ENCODE measurements at regions not wholly inside any gene's neighbourhood (a gene's known extent, or its start where the extent isn't known, plus 50 kb on each side); places are given as distances from the start of the nearest gene placed in this dataset.

DNA sequence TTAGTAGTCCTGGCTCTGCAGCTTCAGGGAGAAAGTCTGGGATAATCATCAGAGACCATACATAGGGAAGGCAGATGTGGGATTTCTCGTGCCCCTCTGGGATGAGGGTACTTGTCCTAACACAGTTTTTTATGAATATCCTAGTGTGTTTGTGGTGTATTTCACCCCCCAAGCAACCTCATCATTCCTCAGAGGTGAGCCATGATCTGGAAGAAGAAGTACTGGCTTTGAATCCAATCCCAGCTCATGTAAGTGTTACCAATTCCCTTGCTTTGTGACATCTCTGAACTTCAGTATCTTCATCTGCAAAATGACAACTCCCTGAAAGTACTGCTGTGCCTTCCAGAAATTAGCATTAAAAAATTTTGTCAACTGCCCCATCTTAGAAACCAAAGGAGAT lies 347.5 kb upstream of the ZMIZ1 start:
- no peak for TF ChIP-seq CTCF (IDR thresholded peaks at IDR 0.05; ENCODE audit: insufficient read depth, low read length, poor library complexity, severe bottlenecking)
- Histone ChIP-seq H3K4me3 (ENCODE audit: low read depth, low read length) (no peak overlapping the region), H3K36me3 (ENCODE audit: control insufficient read depth, insufficient read depth, low read length) (no peaks in the 10 kb centered on the region), H3K27me3 (ENCODE audit: control insufficient read depth, insufficient read depth, low read length) (peaks cover 5% of the 10 kb centered on the region)
- no peak for DNase-seq (ENCODE audit: low read depth)

DNA sequence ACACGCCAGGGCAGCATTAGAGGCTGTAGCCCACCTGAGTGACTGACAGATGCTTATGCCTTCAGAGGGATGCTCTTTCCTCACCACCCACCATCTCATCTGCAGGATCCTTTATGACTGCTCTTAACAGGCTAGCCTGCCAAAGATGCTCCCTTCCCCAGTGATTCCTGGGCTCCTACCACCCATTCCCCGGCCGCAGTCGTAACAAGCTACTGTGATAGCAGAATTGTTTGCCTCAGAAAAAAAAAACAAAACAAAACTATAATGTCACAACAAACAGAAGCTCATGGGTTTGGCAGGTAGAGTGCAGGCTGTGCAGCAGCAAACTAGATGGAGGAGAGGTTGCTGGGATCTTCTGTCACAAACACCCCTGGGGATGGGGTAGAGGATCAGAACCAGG lies 343.9 kb upstream of the ZMIZ1 start:
- DNase-seq (ENCODE audit: low read depth), result no peak
- Histone ChIP-seq H3K36me3 (ENCODE audit: control insufficient read depth, insufficient read depth, low read length) (no peaks in the 10 kb centered on the region), H3K27me3 (ENCODE audit: control insufficient read depth, insufficient read depth, low read length) (peaks cover 7% of the 10 kb centered on the region), H3K4me3 (ENCODE audit: low read depth, low read length) (no peak overlapping the region)
- no peak for TF ChIP-seq CTCF (IDR thresholded peaks at IDR 0.05; ENCODE audit: insufficient read depth, low read length, poor library complexity, severe bottlenecking)

DNA sequence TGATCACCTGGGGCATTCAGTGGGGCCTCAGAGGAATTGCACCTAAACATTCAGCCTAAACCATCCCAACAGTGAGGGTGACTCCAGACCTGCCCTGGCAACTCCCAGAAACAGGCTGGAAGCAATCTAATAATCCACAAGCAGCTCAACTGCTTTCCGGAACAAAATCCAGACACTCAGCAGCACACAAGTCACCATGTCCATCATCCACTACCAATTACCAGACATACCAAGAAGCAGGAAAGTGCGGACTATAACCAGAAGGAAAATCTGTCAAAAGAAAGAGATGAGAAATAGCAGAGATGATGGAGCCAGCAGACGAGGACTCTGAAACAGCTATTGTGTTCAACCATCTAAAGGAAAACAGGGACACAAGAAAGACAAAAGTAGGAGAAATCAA lies 342.6 kb upstream of the ZMIZ1 start:
- Histone ChIP-seq H3K4me3 (ENCODE audit: low read depth, low read length) (no peak overlapping the region), H3K36me3 (ENCODE audit: control insufficient read depth, insufficient read depth, low read length) (no peaks in the 10 kb centered on the region), H3K27me3 (ENCODE audit: control insufficient read depth, insufficient read depth, low read length) (peaks cover 7% of the 10 kb centered on the region)
- DNase-seq (ENCODE audit: low read depth), result no peak
- no peak for TF ChIP-seq CTCF (IDR thresholded peaks at IDR 0.05; ENCODE audit: insufficient read depth, low read length, poor library complexity, severe bottlenecking)

GRCh38 chr10:78727251-78727650 lies 341.5 kb upstream of the ZMIZ1 start:
- TF ChIP-seq CTCF (IDR thresholded peaks at IDR 0.05; ENCODE audit: insufficient read depth, low read length, poor library complexity, severe bottlenecking), result no peak
- no peak overlapping the region for H3K4me3 ChIP-seq (ENCODE audit: low read depth, low read length)
- H3K36me3 ChIP-seq (ENCODE audit: control insufficient read depth, insufficient read depth, low read length), result no peaks in the 10 kb centered on the region
- DNase-seq (ENCODE audit: low read depth), result no peak
- H3K27me3 ChIP-seq (ENCODE audit: control insufficient read depth, insufficient read depth, low read length), result peaks cover 7% of the 10 kb centered on the region

- H3K27me3 ChIP-seq (ENCODE audit: control insufficient read depth, insufficient read depth, low read length), result peaks cover 7% of the 10 kb centered on the region
- no peak overlapping the region for H3K4me3 ChIP-seq (ENCODE audit: low read depth, low read length)
- no peak for TF ChIP-seq CTCF (IDR thresholded peaks at IDR 0.05; ENCODE audit: insufficient read depth, low read length, poor library complexity, severe bottlenecking)
- DNase-seq (ENCODE audit: low read depth), result no peak
- H3K36me3 ChIP-seq (ENCODE audit: control insufficient read depth, insufficient read depth, low read length), result no peaks in the 10 kb centered on the region
Measured at GRCh38 chr10:78727728-78728127, 341.0 kb upstream of the ZMIZ1 start.

GRCh38 chr10:78728176-78728575 lies 340.6 kb upstream of the ZMIZ1 start:
- no peak for TF ChIP-seq CTCF (IDR thresholded peaks at IDR 0.05; ENCODE audit: insufficient read depth, low read length, poor library complexity, severe bottlenecking)
- Histone ChIP-seq H3K4me3 (ENCODE audit: low read depth, low read length) (no peak overlapping the region), H3K36me3 (ENCODE audit: control insufficient read depth, insufficient read depth, low read length) (no peaks in the 10 kb centered on the region), H3K27me3 (ENCODE audit: control insufficient read depth, insufficient read depth, low read length) (peaks cover 7% of the 10 kb centered on the region)
- DNase-seq (ENCODE audit: low read depth), result no peak
